Neural crest cell (in vitro differentiated cells): ENCODE measurements at regions not wholly inside any gene's neighbourhood (a gene's known extent, or its start where the extent isn't known, plus 50 kb on each side); places are given as distances from the start of the nearest gene placed in this dataset.
A peak's percentile ranks its signal among the peaks of the same experiment; 100 is the strongest.

Experiments
- DNase-seq: peaks from one replicate; pipeline ENCODE4 v3.0.0; 2021; ENCODE audit warnings: low read depth, mixed read lengths, low spot score
- H3K27ac Mint-ChIP-seq: one replicate; pipeline ENCODE4 v1.8.0; 2021; ENCODE audit warnings: mild to moderate bottlenecking, mixed read lengths; ENCODE audit not compliant: unreplicated experiment
- H3K27me3 Mint-ChIP-seq: 2 replicates; pipeline ENCODE4 v1.8.0; 2021; ENCODE audit warnings: low read depth, mild to moderate bottlenecking, mixed read lengths
- H3K36me3 Mint-ChIP-seq: 2 replicates; pipeline ENCODE4 v1.8.0; 2021; ENCODE audit warnings: low read depth, mild to moderate bottlenecking, mixed read lengths
- H3K4me1 Mint-ChIP-seq: 2 replicates; pipeline ENCODE4 v1.8.0; 2021; ENCODE audit warnings: mixed read lengths
- H3K4me3 Mint-ChIP-seq: one replicate; pipeline ENCODE4 v1.8.0; 2021; ENCODE audit warnings: mild to moderate bottlenecking, mixed read lengths
- H3K9me3 Mint-ChIP-seq: 2 replicates; pipeline ENCODE4 v1.8.0; 2021; ENCODE audit warnings: mixed read lengths
- CTCF ChIP-seq: fragments of 200-600 bp; sonication (generic); conservative IDR thresholded peaks from 2 replicates; pipeline ENCODE4 v1.5.0; 2021; ENCODE audit warnings: antibody characterized with exemption, mild to moderate bottlenecking

DNA sequence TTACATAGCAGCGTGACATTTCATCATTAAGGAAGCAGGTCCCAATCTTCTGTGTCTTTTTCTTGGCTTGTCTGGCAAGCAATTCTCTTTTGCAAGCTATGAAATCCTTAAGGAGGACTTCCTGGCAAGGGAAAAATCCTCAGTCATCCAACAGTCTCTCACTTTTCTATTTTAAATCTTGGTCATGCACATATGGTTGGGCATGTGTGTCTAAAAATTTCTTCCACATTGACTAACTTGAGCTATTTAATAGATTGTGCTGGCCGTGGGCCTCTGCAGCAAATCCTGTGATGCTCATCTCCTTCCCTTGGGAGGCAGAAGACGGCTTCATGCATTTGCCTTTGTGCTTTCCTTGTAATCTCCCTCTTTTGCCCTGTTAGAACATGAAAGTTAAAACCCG lies 634.3 kb upstream of the FANCL start:
- TF ChIP-seq CTCF = no peak
- H3K4me3 Mint-ChIP-seq = no peak overlapping the region
- H3K4me1 Mint-ChIP-seq = no peaks in the 10 kb centered on the region
- no peaks in the 10 kb centered on the region for H3K27me3 Mint-ChIP-seq
- DNase-seq = no peak
- no peaks in the 10 kb centered on the region for H3K9me3 Mint-ChIP-seq
- no peaks in the 10 kb centered on the region for H3K36me3 Mint-ChIP-seq
- no peak overlapping the region for H3K27ac Mint-ChIP-seq

GRCh38 chr2:58871469-58872142 lies 630.5 kb upstream of the FANCL start:
- H3K4me3 Mint-ChIP-seq = no peak overlapping the region
- H3K27ac Mint-ChIP-seq = no peak overlapping the region
- no peaks in the 10 kb centered on the region for H3K36me3 Mint-ChIP-seq
- no peak for DNase-seq
- peaks cover 13% of the 10 kb centered on the region for H3K4me1 Mint-ChIP-seq
- no peaks in the 10 kb centered on the region for H3K27me3 Mint-ChIP-seq
- no peaks in the 10 kb centered on the region for H3K9me3 Mint-ChIP-seq
- peak; percentile 48 for TF ChIP-seq CTCF

DNA sequence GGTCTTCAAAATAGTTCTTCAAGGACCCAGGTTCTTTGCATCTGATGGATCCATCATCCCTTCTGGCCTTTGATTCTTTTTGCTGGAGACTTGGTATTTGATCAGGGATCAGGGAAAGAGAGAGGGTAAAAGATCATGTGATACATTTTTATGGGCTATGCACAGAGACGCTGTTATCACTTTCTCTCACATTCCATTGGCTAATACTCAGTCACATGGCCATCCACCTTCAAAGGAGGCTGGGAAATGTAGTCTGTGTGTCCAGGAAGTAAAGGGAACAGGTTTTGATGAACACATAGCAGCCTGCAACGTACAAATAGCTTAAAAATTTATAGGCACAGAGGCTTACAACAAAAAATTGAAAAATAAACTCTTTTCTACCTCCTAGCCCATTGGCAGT lies 629.6 kb upstream of the FANCL start:
- Mint-ChIP-seq H3K4me3 (no peak overlapping the region), H3K27ac (no peak overlapping the region), H3K36me3 (no peaks in the 10 kb centered on the region), H3K9me3 (no peaks in the 10 kb centered on the region), H3K4me1 (peaks cover 21% of the 10 kb centered on the region), H3K27me3 (no peaks in the 10 kb centered on the region)
- no peak for TF ChIP-seq CTCF
- no peak for DNase-seq

- no peaks in the 10 kb centered on the region for H3K36me3 Mint-ChIP-seq
- no peak for TF ChIP-seq CTCF
- H3K27ac Mint-ChIP-seq = no peak overlapping the region
- no peak overlapping the region for H3K4me3 Mint-ChIP-seq
- H3K27me3 Mint-ChIP-seq = no peaks in the 10 kb centered on the region
- H3K9me3 Mint-ChIP-seq = peaks cover 7% of the 10 kb centered on the region
- H3K4me1 Mint-ChIP-seq = peaks cover 22% of the 10 kb centered on the region
- DNase-seq = no peak
Observed at GRCh38 chr2:58866946-58867345, 625.8 kb upstream of the FANCL start.

DNA sequence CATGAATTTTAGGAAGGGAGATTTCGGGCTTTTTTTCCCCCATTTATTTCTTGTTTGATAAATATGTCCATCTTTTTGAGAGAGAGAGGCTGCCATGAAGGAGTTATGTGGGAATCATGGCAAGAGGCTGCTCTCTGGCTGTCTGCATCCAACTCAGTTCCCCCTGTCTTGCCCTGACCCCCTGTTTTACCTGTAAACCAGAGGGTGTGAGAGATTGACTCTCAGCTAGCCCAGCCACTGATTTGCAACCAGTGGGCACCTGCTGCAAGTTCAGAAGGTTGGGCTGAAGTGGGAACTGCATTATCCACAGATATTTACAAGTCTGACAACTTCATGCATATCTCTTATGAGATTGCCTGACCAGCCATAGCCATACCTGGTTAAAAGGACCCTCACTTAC lies 625.4 kb upstream of the FANCL start:
- no peak for TF ChIP-seq CTCF
- no peak for DNase-seq
- no peaks in the 10 kb centered on the region for H3K27me3 Mint-ChIP-seq
- H3K9me3 Mint-ChIP-seq = peaks cover 11% of the 10 kb centered on the region
- no peaks in the 10 kb centered on the region for H3K36me3 Mint-ChIP-seq
- H3K4me1 Mint-ChIP-seq = peaks cover 22% of the 10 kb centered on the region
- no peak overlapping the region for H3K4me3 Mint-ChIP-seq
- H3K27ac Mint-ChIP-seq = no peak overlapping the region
